ENCODE measurements at regions not wholly inside any gene's neighbourhood (a gene's known extent, or its start where the extent isn't known, plus 50 kb on each side); places are given as distances from the start of the nearest gene placed in this dataset.

GRCh38 chr2:11096591-11096990, 58.7 kb upstream of the SLC66A3 start (continued):
- TF ChIP-seq ETS1 (IDR thresholded peaks at IDR 0.05) (no peak), POLR2AphosphoS5 (IDR thresholded peaks at IDR 0.05; ENCODE audit: low read depth) (no peak), REST (IDR thresholded peaks at IDR 0.05; ENCODE audit: unreplicated experiment) (no peak), ZNF331 (CRISPR knock-in tag; IDR thresholded peaks at IDR 0.05; ENCODE audit: low read depth) (no peak), CTCF (conservative IDR thresholded peaks at IDR 0.05; ENCODE audit: low read depth in 2 of 2) (no peak)

- no peaks in the 10 kb centered on the region for H3K27me3 ChIP-seq (ENCODE audit: insufficient read depth)
- no peaks in the 10 kb centered on the region for H3K36me3 Mint-ChIP-seq (ENCODE audit: low read depth)
- H3K9me2 ChIP-seq (ENCODE audit: insufficient read depth), result no peaks in the 10 kb centered on the region
- H3K27me3 Mint-ChIP-seq (ENCODE audit: insufficient read depth, low read depth, poor library complexity), result no peaks in the 10 kb centered on the region
- no peaks in the 10 kb centered on the region for H3K9me3 Mint-ChIP-seq
- H3K4me3 ChIP-seq, result no peak overlapping the region
- H3K4me3 Mint-ChIP-seq, result no peak overlapping the region
- H3K27ac ChIP-seq (ENCODE audit: low read depth), result no peak overlapping the region
- no peaks in the 10 kb centered on the region for H4K20me1 ChIP-seq (replicated peaks; ENCODE audit: insufficient read depth)
- H3F3A ChIP-seq (replicated peaks; ENCODE audit: low read depth), result no peaks in the 10 kb centered on the region
- DNase-seq (ENCODE audit: low spot score) (no peak), ATAC-seq (no peak)
- no peaks in the 10 kb centered on the region for H3K36me3 ChIP-seq (ENCODE audit: insufficient read depth)
- no peaks in the 10 kb centered on the region for H3K79me2 ChIP-seq (replicated peaks; ENCODE audit: insufficient read depth)
- H2AFZ ChIP-seq, result no peak overlapping the region
- no peak overlapping the region for H3K27ac Mint-ChIP-seq
- no peaks in the 10 kb centered on the region; the same call in 2 of the 3 replicates for H3K4me1 Mint-ChIP-seq
- no peak overlapping the region for H3K4me2 ChIP-seq
- no peaks in the 10 kb centered on the region for H3K4me1 ChIP-seq (ENCODE audit: insufficient read depth)
- no peak for TF ChIP-seq REST (IDR thresholded peaks at IDR 0.05; ENCODE audit: unreplicated experiment)
- TF ChIP-seq NANOG (IDR thresholded peaks at IDR 0.05; ENCODE audit: borderline replicate concordance), result no peak
- no peak for TF ChIP-seq CTCF (conservative IDR thresholded peaks at IDR 0.05; ENCODE audit: low read depth in 2 of 2)
These were observed 58.1 kb upstream of the SLC66A3 start for GRCh38 chr2:11097038-11097720.

Data from GM23338 (cell line).